B cell (primary cell): ENCODE measurements at regions not wholly inside any gene's neighbourhood (a gene's known extent, or its start where the extent isn't known, plus 50 kb on each side); places are given as distances from the start of the nearest gene placed in this dataset.

Experiments
- ATAC-seq: fragments of 200-7000 bp; cut with Tn5 transposase; one replicate; pipeline ENCODE4 v1.10.0; 2021; ENCODE audit warnings: low read depth, mild to moderate bottlenecking, moderate number of reproducible peaks, moderate library complexity
- CTCF ChIA-PET: fragments of 350-600 bp; sonication (Branson Sonifier 250); formaldehyde crosslinking; loops from one replicate; lab custom pipeline; 2021; ENCODE audit warnings: antibody characterized with exemption, inconsistent platforms; lab: Charles Lee
- POLR2A ChIA-PET: fragments of 350-600 bp; sonication (Branson Sonifier 250); formaldehyde crosslinking; loops from one replicate; lab custom pipeline; 2021; ENCODE audit warnings: antibody characterized with exemption; lab: Charles Lee
- DNase-seq: peaks from one replicate; pipeline ENCODE4 v3.0.0; 2013
- H2AFZ ChIP-seq: 2 replicates; pipeline ENCODE4 v1.6.1; 2012; ENCODE audit warnings: mild to moderate bottlenecking, low read depth, low read length; ENCODE audit not compliant: insufficient read depth, poor library complexity, severe bottlenecking
- H3K27ac ChIP-seq, 2 donors: 1 replicate in 1 of 2; 2 replicates in 1 of 2; pipeline ENCODE4 v1.5.1; 2012 to 2013; ENCODE audit warnings: low read length in 2 of 2, mild to moderate bottlenecking in 2 of 2, moderate library complexity in 1 of 2
- H3K27me3 ChIP-seq, 4 experiments: fragments of 200-600 bp in 1 of 4; sonication (generic) in 1 of 4; replicated peaks in 1 of 4; 1 replicate in 2 of 4; 2 replicates in 2 of 4; pipeline versions ENCODE4 v1.6.1 to v1.7.0; 2013 to 2016; ENCODE audit warnings: low read length in 3 of 4, mild to moderate bottlenecking in 2 of 4, mixed read lengths in 1 of 4, moderate library complexity in 1 of 4; ENCODE audit not compliant: insufficient read depth in 4 of 4, control insufficient read depth in 3 of 4; ENCODE audit errors: control extremely low read depth in 1 of 4
- H3K36me3 ChIP-seq, 2 experiments: replicated peaks in 1 of 2; 1 replicate in 1 of 2; 2 replicates in 1 of 2; pipeline versions ENCODE4 v1.6.1 to v1.7.1; 2013; ENCODE audit warnings: low read length in 1 of 2; ENCODE audit not compliant: insufficient read depth in 2 of 2, control insufficient read depth in 1 of 2; ENCODE audit errors: control extremely low read depth in 1 of 2, extremely low read depth in 1 of 2
- H3K4me1 ChIP-seq, 2 donors: fragments of 200-600 bp in 1 of 2; sonication (generic) in 1 of 2; 1 replicate in 1 of 2; 2 replicates in 1 of 2; pipeline versions ENCODE4 v1.5.1 to v1.6.1; 2013 to 2017; ENCODE audit warnings: low read length in 2 of 2; ENCODE audit not compliant: control insufficient read depth in 2 of 2, insufficient read depth in 2 of 2
- H3K4me2 ChIP-seq: replicated peaks from 2 replicates; pipeline ENCODE3; 2012; ENCODE audit warnings: mild to moderate bottlenecking, low read depth, low read length; ENCODE audit not compliant: poor library complexity, severe bottlenecking
- H3K4me3 ChIP-seq, 5 experiments: fragments of 200-600 bp in 1 of 5; sonication (generic) in 1 of 5; 1 replicate in 3 of 5; 2 replicates in 2 of 5; pipeline versions ENCODE4 v1.5.1 to v1.7.0; 2011 to 2016; ENCODE audit warnings: low read length in 4 of 5, mild to moderate bottlenecking in 4 of 5, low read depth in 2 of 5, control low read depth in 1 of 5, moderate library complexity in 1 of 5; ENCODE audit not compliant: insufficient read depth in 1 of 5; ENCODE audit errors: control extremely low read depth in 1 of 5, extremely low read depth in 1 of 5
- H3K79me2 ChIP-seq: fragments of 200-600 bp; sonication (generic); one replicate; pipeline ENCODE4 v1.6.0; 2016; ENCODE audit warnings: low read length; ENCODE audit not compliant: control insufficient read depth, insufficient read depth
- H3K9ac ChIP-seq: fragments of 200-600 bp; sonication (generic); 2 replicates; pipeline ENCODE4 v1.6.1; 2017; ENCODE audit warnings: mild to moderate bottlenecking, low read length, moderate library complexity
- H3K9me3 ChIP-seq, 3 donors: one replicate each; pipeline versions ENCODE4 v1.6.1 to v1.7.1; 2013; ENCODE audit warnings: low read length in 2 of 3; ENCODE audit not compliant: control insufficient read depth in 2 of 3, insufficient read depth in 1 of 3; ENCODE audit errors: control extremely low read depth in 1 of 3
- H4K20me1 ChIP-seq: 2 replicates; pipeline ENCODE4 v1.6.0; 2012; ENCODE audit warnings: mild to moderate bottlenecking, low read length; ENCODE audit not compliant: insufficient read depth, control insufficient read depth, poor library complexity, severe bottlenecking
- H3K27ac Mint-ChIP-seq: one replicate; pipeline ENCODE4 v1.8.0; 2021; ENCODE audit warnings: mixed read lengths
- H3K27me3 Mint-ChIP-seq: one replicate; pipeline ENCODE4 v1.8.0; 2021; ENCODE audit warnings: mixed read lengths
- H3K4me1 Mint-ChIP-seq: one replicate; pipeline ENCODE4 v1.8.0; 2021; ENCODE audit warnings: mixed read lengths
- H3K4me3 Mint-ChIP-seq: one replicate; pipeline ENCODE4 v1.8.0; 2021; ENCODE audit warnings: mixed read lengths
- H3K9me3 Mint-ChIP-seq: one replicate; pipeline ENCODE4 v1.8.0; 2022; ENCODE audit warnings: mixed read lengths; ENCODE audit not compliant: insufficient read depth
- EZH2 ChIP-seq: IDR thresholded peaks from 2 replicates; pipeline ENCODE4 v1.6.1; 2012; ENCODE audit warnings: borderline replicate concordance, low read depth, mild to moderate bottlenecking, moderate library complexity, low read length; ENCODE audit not compliant: insufficient read depth, poor library complexity, severe bottlenecking
- WGBS: methylation state at CpG from one replicate; pipeline ENCODE4 v1.1.5; 2013; ENCODE audit warnings: missing lambda C conversion rate; ENCODE audit not compliant: insufficient coverage; 5-methylcytosine and 5-hydroxymethylcytosine counted together
- intact Hi-C: fragments of 100-400 bp; cut with micrococcal nuclease; formaldehyde crosslinking; loops from one replicate; pipeline ENCODE4 v1.10.0; 2022
- TF ChIP-seq, protein P1 (sequence below): fragments of 200-600 bp; IDR thresholded peaks from one replicate; pipeline ENCODE4 v1.8.0; 2022; ENCODE audit warnings: antibody characterized with exemption, mild to moderate bottlenecking

DNA sequence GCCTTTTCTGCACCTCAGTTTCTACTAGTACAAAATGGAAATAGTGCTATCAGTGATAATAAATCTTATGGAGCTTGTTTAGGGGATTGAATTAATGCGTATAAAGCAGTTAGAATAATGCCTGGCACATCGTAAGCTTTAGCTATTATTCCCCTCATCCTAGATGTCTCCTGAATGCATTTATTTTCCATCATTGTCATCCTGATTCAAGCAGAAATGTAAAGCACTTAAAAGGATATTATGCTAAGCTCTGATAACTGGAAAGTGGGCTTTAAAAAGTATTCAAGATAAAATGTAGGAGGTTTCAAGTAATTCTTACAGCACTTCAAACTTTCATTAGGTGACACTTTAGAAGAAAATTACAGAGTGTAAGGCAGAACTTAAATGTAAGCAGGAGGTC is 178.7 kb downstream of the RBM46 start:
- DNase-seq (no peak), ATAC-seq (no peak)
- no peak for TF ChIP-seq EZH2
- TF ChIP-seq, protein P1, sequence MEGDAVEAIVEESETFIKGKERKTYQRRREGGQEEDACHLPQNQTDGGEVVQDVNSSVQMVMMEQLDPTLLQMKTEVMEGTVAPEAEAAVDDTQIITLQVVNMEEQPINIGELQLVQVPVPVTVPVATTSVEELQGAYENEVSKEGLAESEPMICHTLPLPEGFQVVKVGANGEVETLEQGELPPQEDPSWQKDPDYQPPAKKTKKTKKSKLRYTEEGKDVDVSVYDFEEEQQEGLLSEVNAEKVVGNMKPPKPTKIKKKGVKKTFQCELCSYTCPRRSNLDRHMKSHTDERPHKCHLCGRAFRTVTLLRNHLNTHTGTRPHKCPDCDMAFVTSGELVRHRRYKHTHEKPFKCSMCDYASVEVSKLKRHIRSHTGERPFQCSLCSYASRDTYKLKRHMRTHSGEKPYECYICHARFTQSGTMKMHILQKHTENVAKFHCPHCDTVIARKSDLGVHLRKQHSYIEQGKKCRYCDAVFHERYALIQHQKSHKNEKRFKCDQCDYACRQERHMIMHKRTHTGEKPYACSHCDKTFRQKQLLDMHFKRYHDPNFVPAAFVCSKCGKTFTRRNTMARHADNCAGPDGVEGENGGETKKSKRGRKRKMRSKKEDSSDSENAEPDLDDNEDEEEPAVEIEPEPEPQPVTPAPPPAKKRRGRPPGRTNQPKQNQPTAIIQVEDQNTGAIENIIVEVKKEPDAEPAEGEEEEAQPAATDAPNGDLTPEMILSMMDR, result no peak
- Histone ChIP-seq H3K36me3 (no peaks in the 10 kb centered on the region), H3K27ac (no peak overlapping the region), H3K27me3 (no peaks in the 10 kb centered on the region), H3K9me3 (no peaks in the 10 kb centered on the region), H3K79me2 (no peaks in the 10 kb centered on the region), H3K4me1 (no peaks in the 10 kb centered on the region), H2AFZ (no peak overlapping the region), H3K4me2 (no peak overlapping the region), H3K9ac (no peak overlapping the region), H3K4me3 (no peak overlapping the region), H4K20me1 (no peaks in the 10 kb centered on the region)
- Mint-ChIP-seq H3K27me3 (no peaks in the 10 kb centered on the region), H3K4me3 (no peak overlapping the region), H3K27ac (no peak overlapping the region), H3K9me3 (peaks cover 4% of the 10 kb centered on the region), H3K4me1 (peaks cover 13% of the 10 kb centered on the region)
- intact Hi-C loops, result no loop called here
- POLR2A ChIA-PET, result no interaction called here
- CTCF ChIA-PET, result no interaction called here
- no CpG with 5 or more reads among the region's 2 CpGs for WGBS

DNA sequence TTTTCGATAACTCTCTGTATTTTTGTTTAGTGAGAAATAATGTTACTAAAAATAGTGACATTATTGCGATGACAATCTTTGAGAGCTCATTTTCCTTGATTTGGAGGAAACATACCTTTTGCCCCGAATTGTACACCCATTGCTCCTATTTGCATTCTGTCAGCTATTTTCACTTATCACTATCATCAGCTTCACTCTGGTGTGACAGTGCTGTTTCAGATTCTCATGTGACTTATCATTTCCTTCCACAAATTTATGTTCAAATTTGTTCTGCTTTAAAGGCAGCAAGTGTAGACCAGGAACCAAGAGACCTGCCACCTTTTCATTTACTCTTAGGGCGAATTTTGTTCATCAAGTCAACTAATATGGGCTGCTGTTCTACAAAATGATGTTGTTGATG is 179.4 kb downstream of the RBM46 start:
- no peak for TF ChIP-seq EZH2
- TF ChIP-seq, protein P1, result no peak
- H3K27me3 Mint-ChIP-seq, result no peaks in the 10 kb centered on the region
- no peaks in the 10 kb centered on the region for H3K36me3 ChIP-seq
- H3K79me2 ChIP-seq, result no peaks in the 10 kb centered on the region
- ChIA-PET CTCF (no interaction called here), POLR2A (no interaction called here)
- no peak overlapping the region for H3K4me3 ChIP-seq
- H3K27ac ChIP-seq, result no peak overlapping the region
- no peaks in the 10 kb centered on the region for H3K9me3 Mint-ChIP-seq
- H3K4me1 ChIP-seq, result no peaks in the 10 kb centered on the region
- no peak overlapping the region for H3K4me2 ChIP-seq
- intact Hi-C loops, result no loop called here
- ATAC-seq (no peak), DNase-seq (no peak)
- no peak overlapping the region for H2AFZ ChIP-seq
- H3K4me1 Mint-ChIP-seq, result peaks cover 13% of the 10 kb centered on the region
- no peaks in the 10 kb centered on the region for H4K20me1 ChIP-seq
- no peaks in the 10 kb centered on the region for H3K9me3 ChIP-seq
- 60% methylated on average over 2 of the region's 4 CpGs for WGBS
- no peak overlapping the region for H3K9ac ChIP-seq
- no peaks in the 10 kb centered on the region for H3K27me3 ChIP-seq
- H3K27ac Mint-ChIP-seq, result peak overlapping the region; percentile 67
- H3K4me3 Mint-ChIP-seq, result peak overlapping the region; percentile 33
